GDM1 (cell line): ENCODE measurements at regions not wholly inside any gene's neighbourhood (a gene's known extent, or its start where the extent isn't known, plus 50 kb on each side); places are given as distances from the start of the nearest gene placed in this dataset.
"Not testable (repeated sequence)": the region's sequence is repeated elsewhere in the genome, so short reads cannot be mapped to it uniquely, and the experiment has no call there.

Experiments used
- DNase-seq: peaks from one replicate; lab custom pipeline; 2025; lab: John Stamatoyannopoulos, UW

- no peak for DNase-seq
Observed at GRCh38 chr5:128798871-128799270, 166.4 kb upstream of the SLC27A6 start.

- DNase-seq, result no peak
Observed at GRCh38 chr5:128799945-128800344, 165.3 kb upstream of the SLC27A6 start.

GRCh38 chr5:128800377-128800776, 164.9 kb upstream of the SLC27A6 start:
- DNase-seq, result no peak

GRCh38 chr5:128813317-128814070, 151.8 kb upstream of the SLC27A6 start:
- DNase-seq, result no peak

GRCh38 chr5:128815201-128815600, 150.1 kb upstream of the SLC27A6 start:
- no peak for DNase-seq

- no peak for DNase-seq
Observed at GRCh38 chr5:128825826-128826225, 139.5 kb upstream of the SLC27A6 start.

- DNase-seq, result no peak
Observed at GRCh38 chr5:128826275-128826674, 139.0 kb upstream of the SLC27A6 start.

- no peak for DNase-seq
Observed at GRCh38 chr5:128836571-128836970, 128.7 kb upstream of the SLC27A6 start.

- no peak for DNase-seq
Observed at GRCh38 chr5:128838623-128839022, 126.7 kb upstream of the SLC27A6 start.

GRCh38 chr5:128842241-128842640, 123.0 kb upstream of the SLC27A6 start:
- no peak for DNase-seq

GRCh38 chr5:128844354-128844923, 120.8 kb upstream of the SLC27A6 start:
- DNase-seq, result no peak

GRCh38 chr5:128850049-128850448, 115.2 kb upstream of the SLC27A6 start:
- no peak for DNase-seq

- no peak for DNase-seq
Observed at GRCh38 chr5:128854931-128855330, 110.4 kb upstream of the SLC27A6 start.

- no peak for DNase-seq
Observed at GRCh38 chr5:128857076-128857677, 108.1 kb upstream of the SLC27A6 start.

- DNase-seq, result no peak
Observed at GRCh38 chr5:128858995-128859394, 106.3 kb upstream of the SLC27A6 start.

GRCh38 chr5:128861155-128861554, 104.1 kb upstream of the SLC27A6 start:
- not testable (repeated sequence) for DNase-seq

GRCh38 chr5:128869970-128870369, 95.3 kb upstream of the SLC27A6 start:
- no peak for DNase-seq

- no peak for DNase-seq
Observed at GRCh38 chr5:128870373-128870772, 94.9 kb upstream of the SLC27A6 start.

GRCh38 chr5:128870923-128871322, 94.4 kb upstream of the SLC27A6 start:
- no peak for DNase-seq

- DNase-seq, result no peak
Observed at GRCh38 chr5:128876569-128877382, 88.5 kb upstream of the SLC27A6 start.

GRCh38 chr5:128877476-128877875, 87.8 kb upstream of the SLC27A6 start:
- DNase-seq, result no peak

- no peak for DNase-seq
Observed at GRCh38 chr5:128881502-128882018, 83.7 kb upstream of the SLC27A6 start.
